Heart right ventricle (tissue), 16 donors: ENCODE measurements at regions not wholly inside any gene's neighbourhood (a gene's known extent, or its start where the extent isn't known, plus 50 kb on each side); places are given as distances from the start of the nearest gene placed in this dataset.

ENCODE experiments used
- ATAC-seq, 8 donors: fragments of 200-7000 bp; cut with Tn5 transposase; one replicate each; pipeline ENCODE4 v1.9.1; 2020; ENCODE audit warnings: mild to moderate bottlenecking in 8 of 8, moderate library complexity in 8 of 8, moderate number of reproducible peaks in 1 of 8
- DNase-seq, 2 donors: peaks; one replicate each; pipeline ENCODE4 v3.0.0-alpha.2; 2020
- H3K27ac ChIP-seq, 10 donors: fragments of 200-600 bp; sonication (generic) in 2 of 10; one replicate each; pipeline versions ENCODE4 v1.5.0 to v1.8.0; 2020 to 2022; ENCODE audit warnings: mild to moderate bottlenecking in 3 of 10
- H3K27me3 ChIP-seq, 7 donors: fragments of 200-600 bp; one replicate each; pipeline ENCODE4 v1.8.0; 2021 to 2022; ENCODE audit warnings: mild to moderate bottlenecking in 2 of 7
- H3K36me3 ChIP-seq, 9 donors: fragments of 200-600 bp; sonication (generic) in 1 of 9; one replicate each; pipeline versions ENCODE4 v1.5.0 to v1.8.0; 2020 to 2022; ENCODE audit warnings: mild to moderate bottlenecking in 2 of 9
- H3K4me1 ChIP-seq, 9 donors: fragments of 200-600 bp; sonication (generic) in 1 of 9; one replicate each; pipeline versions ENCODE4 v1.5.0 to v1.8.0; 2020 to 2022; ENCODE audit warnings: mild to moderate bottlenecking in 4 of 9
- H3K4me3 ChIP-seq, 10 donors: fragments of 200-600 bp; sonication (generic) in 2 of 10; one replicate each; pipeline versions ENCODE4 v1.5.0 to v1.8.0; 2020 to 2022; ENCODE audit warnings: mild to moderate bottlenecking in 7 of 10, moderate library complexity in 2 of 10
- H3K9me3 ChIP-seq, 11 donors: fragments of 200-600 bp in 10 of 11; sonication (generic) in 2 of 11; one replicate each; pipeline versions ENCODE4 v1.5.0 to v1.8.0; 2013 to 2022; ENCODE audit warnings: mild to moderate bottlenecking in 2 of 11, control low read depth in 1 of 11, moderate library complexity in 1 of 11
- WGBS, 2 donors: extraction: QIAGEN DNeasy Blood & Tissue Kit; methylation state at CpG; one replicate each; pipeline ENCODE4 v1.1.7; 2013; ENCODE audit warnings: inconsistent platforms in 1 of 2; 5-methylcytosine and 5-hydroxymethylcytosine counted together
- intact Hi-C, 10 donors: fragments of 100-400 bp; cut with DNase I; formaldehyde crosslinking; loops; one replicate each; pipeline versions ENCODE4 v1.11.1 to v1.14.2; 2022
- TF ChIP-seq, protein P1 (sequence below), 9 donors: fragments of 200-600 bp; sonication (generic) in 2 of 9; IDR thresholded peaks; one replicate each; pipeline versions ENCODE4 v1.5.0 to v1.8.0; 2021 to 2022; ENCODE audit warnings: antibody characterized with exemption in 9 of 9, mild to moderate bottlenecking in 5 of 9, moderate library complexity in 1 of 9
- donor health status: Arrhythmogenic right ventricular cardiomyopathy.
- donor health status: ischemic (EF 13 %, LVEDD 7.1; RV severe dilation, severe dysfunction).
- donor health status: healthy with polysubstance abuse.
- donor health status: DM: no; HTN: yes; CAD: no.
- donor health status: DM: no; HTN: no; CAD: no.
- donor health status: ischemic (EF 25% LVEDD 6.9; RV normal size, moderate dysfunction).
- donor health status: ischemic (EF 25% LVEDD 5.7; RV mildly dilated, moderate dysfunction).
- donor health status: healthy.
- donor health status: DM: yes; HTN: yes; CAD: no.
- donor health status: Ischemic cardiomyopathy.
- donor health status: ischemic (EF 35%, LVEDD 5.7; RV mildly dilated, moderate dysfunction).
- donor health status: nonischemic (EF 11% LVEDD 7.7; RV severe dilation, severe dysfunction).
- donor health status: DM: yes; HTN: yes; CAD: no.
- donor health status: PGD.
- donor health status: ischemic (EF 29% LVEDD 5.4; RV normal size, mild dysfunction).
- donor health status: nonischemic (EF 23%, LVEDD 6.1; RV moderate dilation, normal function).

DNA sequence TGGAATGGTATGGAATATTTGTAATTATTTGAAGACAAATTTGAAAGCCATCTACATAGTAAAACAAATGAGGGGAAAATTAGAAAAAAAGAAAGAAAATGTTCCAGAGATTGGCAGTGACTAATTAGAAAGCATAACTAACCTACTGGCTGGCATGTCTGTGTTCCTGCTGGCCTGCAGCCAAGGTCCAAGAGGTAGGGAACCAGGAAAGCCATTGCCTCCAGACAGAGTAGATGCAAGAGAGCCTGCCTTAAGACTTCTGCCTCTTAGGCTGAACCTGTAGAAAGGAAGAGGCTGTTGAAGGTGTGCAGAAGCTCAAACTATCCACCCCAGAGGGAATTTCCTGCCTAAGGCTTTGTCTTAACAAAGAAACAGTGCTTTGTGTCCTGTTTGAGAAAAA lies 982.0 kb downstream of the SORCS1 start:
- no peak overlapping the region for H3K4me3 ChIP-seq
- ATAC-seq (no peak), DNase-seq (peak in 1 of 2 donors; percentile 10)
- no peaks in the 10 kb centered on the region for H3K4me1 ChIP-seq
- H3K9me3 ChIP-seq = no peaks in the 10 kb centered on the region
- intact Hi-C loops = no loop called here
- no peaks in the 10 kb centered on the region for H3K27me3 ChIP-seq
- H3K36me3 ChIP-seq = no peaks in the 10 kb centered on the region
- TF ChIP-seq, protein P1, sequence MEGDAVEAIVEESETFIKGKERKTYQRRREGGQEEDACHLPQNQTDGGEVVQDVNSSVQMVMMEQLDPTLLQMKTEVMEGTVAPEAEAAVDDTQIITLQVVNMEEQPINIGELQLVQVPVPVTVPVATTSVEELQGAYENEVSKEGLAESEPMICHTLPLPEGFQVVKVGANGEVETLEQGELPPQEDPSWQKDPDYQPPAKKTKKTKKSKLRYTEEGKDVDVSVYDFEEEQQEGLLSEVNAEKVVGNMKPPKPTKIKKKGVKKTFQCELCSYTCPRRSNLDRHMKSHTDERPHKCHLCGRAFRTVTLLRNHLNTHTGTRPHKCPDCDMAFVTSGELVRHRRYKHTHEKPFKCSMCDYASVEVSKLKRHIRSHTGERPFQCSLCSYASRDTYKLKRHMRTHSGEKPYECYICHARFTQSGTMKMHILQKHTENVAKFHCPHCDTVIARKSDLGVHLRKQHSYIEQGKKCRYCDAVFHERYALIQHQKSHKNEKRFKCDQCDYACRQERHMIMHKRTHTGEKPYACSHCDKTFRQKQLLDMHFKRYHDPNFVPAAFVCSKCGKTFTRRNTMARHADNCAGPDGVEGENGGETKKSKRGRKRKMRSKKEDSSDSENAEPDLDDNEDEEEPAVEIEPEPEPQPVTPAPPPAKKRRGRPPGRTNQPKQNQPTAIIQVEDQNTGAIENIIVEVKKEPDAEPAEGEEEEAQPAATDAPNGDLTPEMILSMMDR (IDR thresholded peaks at IDR 0.05) = no peak
- no peak overlapping the region for H3K27ac ChIP-seq

DNA sequence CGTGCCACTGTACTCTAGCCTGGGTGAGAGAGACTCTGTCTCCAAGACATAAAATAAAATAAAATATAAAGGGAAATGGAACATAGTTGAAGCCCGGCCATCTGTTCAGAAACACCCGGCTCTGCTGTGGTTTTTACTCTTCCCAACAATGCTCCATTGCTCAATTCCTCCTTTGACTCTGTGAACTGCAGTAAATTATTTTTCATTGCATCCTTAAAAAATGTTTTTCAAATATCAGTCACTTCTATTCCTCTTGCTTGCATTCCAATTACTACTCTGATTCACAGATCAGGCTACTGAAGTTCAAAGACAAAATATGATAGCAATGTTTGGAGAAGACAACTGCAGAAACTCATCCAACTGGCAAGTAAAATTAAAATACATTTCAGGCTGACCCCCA lies 983.0 kb downstream of the SORCS1 start:
- TF ChIP-seq, protein P1 (IDR thresholded peaks at IDR 0.05) = no peak
- 79 to 84% methylated on average over 3 of the region's 3 CpGs for WGBS, 2 donors
- Histone ChIP-seq H3K27me3 (no peaks in the 10 kb centered on the region), H3K9me3 (no peaks in the 10 kb centered on the region), H3K36me3 (no peaks in the 10 kb centered on the region), H3K27ac (no peak overlapping the region), H3K4me3 (no peak overlapping the region), H3K4me1 (no peaks in the 10 kb centered on the region)
- intact Hi-C loops = no loop called here
- DNase-seq = no peak
- ATAC-seq = no peak

- H3K4me1 ChIP-seq = no peaks in the 10 kb centered on the region
- no peaks in the 10 kb centered on the region for H3K27me3 ChIP-seq
- TF ChIP-seq, protein P1 (IDR thresholded peaks at IDR 0.05) = no peak
- H3K36me3 ChIP-seq = no peaks in the 10 kb centered on the region
- ATAC-seq (no peak), DNase-seq (no peak)
- intact Hi-C loops = loop anchor here in 6 of 10 donors (5.0 to 10.0 kb wide), 3 partner anchors 225 to 375 kb away; no protein-coding TSS in a partner anchor
- no peaks in the 10 kb centered on the region for H3K9me3 ChIP-seq
- no peak overlapping the region for H3K4me3 ChIP-seq
- no peak overlapping the region for H3K27ac ChIP-seq
Observed at GRCh38 chr10:106179430-106179829, 985.1 kb downstream of the SORCS1 start.

DNA sequence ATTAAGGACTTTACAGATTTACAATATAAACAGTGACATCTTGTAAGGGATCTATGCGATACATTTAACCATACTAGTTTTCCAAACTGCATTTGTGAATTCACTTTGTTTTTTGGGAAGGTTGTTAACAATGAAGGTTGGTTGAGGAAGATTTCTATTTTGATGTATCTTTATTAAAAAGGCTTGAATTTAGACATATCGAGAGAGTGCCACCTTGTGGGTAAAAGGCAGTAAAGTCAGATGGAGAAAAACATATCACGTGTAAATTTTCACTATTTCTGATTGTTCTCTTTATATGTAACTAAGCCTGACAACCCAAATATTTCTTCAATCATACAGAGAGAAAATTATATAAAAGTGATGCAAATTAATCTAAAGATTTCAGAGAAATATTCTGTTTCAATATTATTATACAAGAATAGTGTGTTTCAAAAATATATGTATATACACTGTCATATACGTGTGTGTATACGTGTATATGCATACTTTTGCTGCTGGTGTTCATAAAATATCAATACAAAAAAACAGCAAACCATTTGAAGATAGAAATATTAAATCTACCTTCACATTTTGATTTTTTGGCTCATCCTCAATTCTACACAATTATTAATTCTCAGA lies 988.6 kb downstream of the SORCS1 start:
- ATAC-seq = no peak
- no peaks in the 10 kb centered on the region for H3K9me3 ChIP-seq
- H3K4me3 ChIP-seq = no peak overlapping the region
- WGBS, 2 donors = 53 to 59% methylated on average over 5 of the region's 5 CpGs
- H3K27ac ChIP-seq = no peak overlapping the region
- H3K36me3 ChIP-seq = no peaks in the 10 kb centered on the region
- H3K4me1 ChIP-seq = no peaks in the 10 kb centered on the region
- H3K27me3 ChIP-seq = no peaks in the 10 kb centered on the region
- TF ChIP-seq, protein P1 (IDR thresholded peaks at IDR 0.05) = peak in 8 of 9 donors; percentile 10 to 60 (median 50)
- DNase-seq = no peak
- intact Hi-C loops = loop anchor here in 6 of 10 donors (2.0 to 10.0 kb wide), 4 partner anchors 221 to 371 kb away; no protein-coding TSS in a partner anchor
